GM19468 (cell line): ENCODE measurements at regions not wholly inside any gene's neighbourhood (a gene's known extent, or its start where the extent isn't known, plus 50 kb on each side); places are given as distances from the start of the nearest gene placed in this dataset.
"Not testable (repeated sequence)": the region's sequence is repeated elsewhere in the genome, so short reads cannot be mapped to it uniquely, and the experiment has no call there.

Experiments
- ATAC-seq: cut with Tn5 transposase; IDR thresholded peaks from one replicate; pipeline ENCODE4 v1.9.1; 2021; ENCODE audit warnings: mild to moderate bottlenecking, moderate library complexity, moderate number of reproducible peaks; ENCODE audit not compliant: unreplicated experiment; ENCODE audit errors: extremely low read depth

GRCh38 chr21:28078126-28078525 is 914.6 kb downstream of the LTN1 start:
- ATAC-seq: no peak

- ATAC-seq: no peak
These were observed 918.0 kb downstream of the LTN1 start for GRCh38 chr21:28074676-28075075.

GRCh38 chr21:28072601-28073000 is 920.1 kb downstream of the LTN1 start:
- no peak for ATAC-seq

GRCh38 chr21:28069450-28069923 is 923.2 kb downstream of the LTN1 start:
- ATAC-seq: no peak

- ATAC-seq: no peak
These were observed 924.0 kb downstream of the LTN1 start for GRCh38 chr21:28068455-28069358.

GRCh38 chr21:28066596-28067387 is 925.9 kb downstream of the LTN1 start:
- ATAC-seq: no peak

- no peak for ATAC-seq
These were observed 926.6 kb downstream of the LTN1 start for GRCh38 chr21:28066076-28066475.

GRCh38 chr21:28063241-28064216 is 929.1 kb downstream of the LTN1 start:
- ATAC-seq: no peak

GRCh38 chr21:28052956-28053355 is 939.7 kb downstream of the LTN1 start:
- ATAC-seq: not testable (repeated sequence)

- not testable (repeated sequence) for ATAC-seq
These were observed 941.0 kb downstream of the LTN1 start for GRCh38 chr21:28051649-28052048.

- ATAC-seq: not testable (repeated sequence)
These were observed 957.0 kb downstream of the LTN1 start for GRCh38 chr21:28035692-28036091.

- not testable (repeated sequence) for ATAC-seq
These were observed 957.8 kb downstream of the LTN1 start for GRCh38 chr21:28034916-28035315.

GRCh38 chr21:28034334-28034733 is 958.3 kb downstream of the LTN1 start:
- not testable (repeated sequence) for ATAC-seq

GRCh38 chr21:28032652-28033051 is 960.0 kb downstream of the LTN1 start:
- not testable (repeated sequence) for ATAC-seq

GRCh38 chr21:28031066-28031465 is 961.6 kb downstream of the LTN1 start:
- ATAC-seq: not testable (repeated sequence)

GRCh38 chr21:28025111-28025510 is 967.6 kb downstream of the LTN1 start:
- ATAC-seq: no peak

- ATAC-seq: no peak
These were observed 973.7 kb downstream of the LTN1 start for GRCh38 chr21:28018741-28019669.

GRCh38 chr21:28018213-28018612 is 974.5 kb downstream of the LTN1 start:
- no peak for ATAC-seq

- ATAC-seq: no peak
These were observed 976.1 kb downstream of the LTN1 start for GRCh38 chr21:28016571-28016970.
